Esophagus mucosa (tissue), 1 donor: ENCODE measurements at regions not wholly inside any gene's neighbourhood (a gene's known extent, or its start where the extent isn't known, plus 50 kb on each side); places are given as distances from the start of the nearest gene placed in this dataset.

Source experiments
- ATAC-seq: fragments of 200-7000 bp; cut with Tn5 transposase; one replicate; pipeline ENCODE4 v1.9.1; 2020
- donor health status: DM: yes; HTN: yes; CAD: no.

DNA sequence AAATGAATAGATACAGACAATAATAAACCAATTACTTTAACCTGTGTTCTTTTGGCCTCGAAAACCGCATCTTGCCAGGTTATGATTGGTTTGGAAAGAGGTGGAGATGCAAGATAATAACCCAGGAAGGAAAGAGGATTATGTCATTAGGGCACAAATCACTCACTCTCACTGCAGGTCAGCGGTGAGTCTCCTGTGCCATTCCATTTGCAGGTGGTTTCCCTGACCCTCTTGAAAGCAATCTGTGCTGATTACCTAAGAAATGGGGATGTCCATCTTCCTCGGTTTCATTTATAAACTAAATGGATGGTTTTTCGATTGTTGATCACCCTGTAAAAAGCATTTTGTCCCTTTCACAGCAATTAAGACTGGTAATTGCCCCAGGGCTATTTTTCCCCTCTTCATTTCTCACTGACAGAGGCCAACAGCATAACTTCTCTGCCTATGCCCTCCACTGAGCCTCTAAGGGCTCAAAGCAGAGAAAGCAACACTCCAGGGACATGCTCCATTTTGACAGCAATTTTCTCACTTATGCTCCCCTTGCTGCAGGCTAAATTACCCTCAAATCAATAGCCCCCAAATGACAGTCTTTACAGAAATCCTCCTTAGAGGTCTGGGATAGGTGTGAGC, 257.5 kb downstream of the IPMK start:
- no peak for ATAC-seq

DNA sequence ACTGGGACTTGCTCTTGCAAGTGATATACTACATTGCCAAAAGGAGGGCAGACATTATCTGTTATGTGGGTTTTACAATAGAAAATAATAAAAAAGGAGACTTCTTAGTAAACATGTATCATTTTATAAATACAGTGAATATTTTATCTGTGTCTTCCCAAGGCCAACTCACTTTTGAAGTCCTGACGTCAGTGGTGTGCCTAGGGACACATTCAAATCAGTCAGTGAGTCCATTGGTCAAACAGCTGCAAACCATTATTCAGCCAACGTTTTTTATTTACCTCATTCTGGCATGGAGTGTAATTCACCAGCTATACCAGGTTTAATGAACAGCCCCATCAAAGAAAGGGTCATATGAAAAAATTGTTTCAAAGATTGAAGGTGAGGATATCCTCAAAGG, 263.7 kb downstream of the IPMK start:
- no peak for ATAC-seq

DNA sequence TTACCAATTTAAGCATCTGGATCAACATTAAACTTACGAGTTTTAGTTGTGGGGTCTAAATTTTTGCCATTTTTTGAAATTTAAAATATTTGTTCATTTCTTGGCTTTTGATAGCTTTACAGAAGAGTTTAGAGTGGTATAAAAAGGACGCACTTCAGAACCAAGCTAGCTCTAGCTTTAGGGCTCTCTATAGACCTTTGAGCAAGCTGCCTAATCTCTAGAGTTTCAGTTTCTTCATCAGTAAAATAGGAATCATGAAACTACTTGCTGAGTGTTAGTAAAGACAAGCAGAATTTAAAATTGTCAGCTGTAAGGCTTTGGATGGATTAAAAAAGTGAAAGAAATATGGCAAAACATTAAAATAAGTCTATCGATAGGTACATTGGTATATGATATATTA, 266.5 kb downstream of the IPMK start:
- no peak for ATAC-seq

DNA sequence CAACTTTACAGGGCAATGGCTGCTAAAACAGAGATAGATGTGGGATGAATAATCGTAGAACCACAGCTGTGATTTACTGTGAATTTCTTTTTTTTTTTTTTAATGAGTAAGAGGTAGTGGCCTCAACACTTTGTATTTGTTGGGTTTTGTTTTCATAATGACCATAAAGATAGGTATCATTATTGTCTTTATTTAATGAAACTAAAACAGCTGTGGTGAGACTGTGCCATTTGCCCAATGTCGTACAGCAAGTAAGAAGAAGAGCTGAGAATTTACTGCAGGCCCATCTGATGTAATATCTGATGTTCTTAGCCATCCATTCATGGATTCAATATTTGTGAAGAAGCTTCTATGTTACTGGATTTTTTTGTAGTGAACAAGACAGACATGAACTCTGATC, 271.2 kb downstream of the IPMK start:
- no peak for ATAC-seq

DNA sequence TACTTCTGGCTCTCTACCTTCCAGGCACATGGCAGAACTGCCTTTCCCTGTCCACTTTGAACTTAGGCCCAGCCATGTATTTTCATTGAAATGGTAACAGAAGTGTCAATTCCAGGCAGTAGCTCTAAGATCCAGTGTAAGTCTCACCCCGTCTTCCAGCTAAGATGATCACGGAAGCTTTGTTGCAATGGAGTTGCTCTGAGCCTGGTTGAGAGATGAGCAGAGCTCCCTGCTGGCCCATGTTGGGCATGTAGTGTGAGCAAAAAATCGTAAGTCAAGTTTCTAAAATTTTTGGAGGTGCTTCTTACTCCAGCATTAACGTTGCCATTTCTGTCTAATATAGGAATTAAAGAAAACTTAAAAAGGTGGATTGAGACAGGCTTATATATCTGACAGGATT, 274.4 kb downstream of the IPMK start:
- no peak for ATAC-seq

DNA sequence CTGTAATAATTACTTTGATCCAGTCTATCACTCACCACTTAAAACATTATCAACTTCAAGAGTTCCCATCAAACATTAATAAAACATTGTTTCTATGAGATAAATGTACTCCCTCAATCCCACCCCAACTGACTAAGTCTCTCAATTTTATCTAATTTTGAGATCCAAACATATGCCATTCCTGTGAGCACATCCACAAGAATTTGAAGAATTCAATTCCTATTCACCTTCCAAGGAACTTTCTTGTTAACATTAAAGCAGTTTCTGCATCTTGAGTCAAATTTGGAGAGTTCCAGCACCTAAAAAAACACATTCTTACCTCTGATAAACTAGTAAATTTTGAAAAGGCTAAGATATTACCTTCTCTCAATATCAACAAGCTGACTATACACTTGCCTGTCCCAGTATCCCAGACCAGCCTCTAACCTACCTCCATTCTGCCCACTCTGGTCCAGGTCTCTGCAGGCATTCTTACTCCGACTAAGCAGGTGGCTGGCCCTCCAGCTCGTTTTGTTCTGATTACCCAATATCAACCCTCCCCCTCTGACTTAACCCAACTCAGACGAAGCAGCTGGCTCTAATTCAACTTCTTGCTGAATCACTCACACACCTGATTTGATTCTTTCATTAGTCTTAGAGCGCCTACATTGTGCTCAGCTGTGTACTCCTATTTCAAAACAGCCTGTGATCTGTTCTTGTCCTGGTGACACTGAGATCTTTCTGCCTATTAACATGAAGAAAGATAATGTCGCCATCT, 275.2 kb downstream of the IPMK start:
- no peak for ATAC-seq

DNA sequence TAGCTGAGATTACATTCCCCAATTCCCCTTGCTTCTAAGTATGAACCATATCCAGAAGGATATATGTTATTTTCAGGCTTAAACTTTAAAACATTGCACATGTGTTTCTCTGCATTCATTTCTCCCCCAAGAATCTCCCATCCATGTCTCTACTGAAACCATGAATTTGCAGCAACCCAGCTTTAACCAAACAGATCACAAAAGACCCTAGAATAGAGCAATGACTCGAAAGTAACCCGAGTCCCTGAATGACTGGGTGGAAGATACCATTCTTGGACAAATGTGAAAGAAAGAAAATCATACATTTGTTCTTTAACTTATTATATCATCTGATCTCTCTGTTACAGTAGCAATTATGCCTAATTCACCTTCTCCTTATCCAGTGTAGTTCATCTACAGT, 278.7 kb downstream of the IPMK start:
- no peak for ATAC-seq

DNA sequence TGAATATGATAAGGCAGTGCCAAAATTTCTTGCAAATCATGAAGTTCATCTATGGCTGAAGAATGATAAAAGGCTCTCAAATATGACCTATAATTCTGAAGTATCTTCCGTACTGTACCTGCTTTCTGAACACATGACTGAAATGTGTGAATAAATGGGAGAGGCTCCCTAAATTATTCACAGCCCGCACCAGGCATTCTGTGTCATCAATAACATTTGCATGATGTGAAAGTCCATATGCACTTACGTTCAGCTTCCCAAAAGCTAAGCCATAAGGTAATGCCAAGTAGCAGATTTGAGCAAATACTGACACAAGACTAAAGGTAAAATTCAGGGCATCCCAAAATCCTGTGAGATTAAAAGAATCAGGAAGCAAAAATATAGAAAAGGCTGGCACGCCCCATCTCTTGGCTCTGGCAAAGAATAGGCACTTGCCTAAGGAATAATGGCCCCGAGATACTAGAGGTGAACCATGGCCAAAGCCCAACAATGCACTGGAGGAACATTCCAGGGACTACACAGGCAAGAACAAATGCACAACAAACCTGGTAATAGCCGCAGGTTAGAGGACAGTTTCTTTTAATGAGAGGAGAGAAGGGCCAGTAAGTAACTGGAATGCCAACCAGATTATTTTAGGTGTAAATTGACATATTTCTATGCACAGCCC, 280.5 kb downstream of the IPMK start:
- no peak for ATAC-seq

DNA sequence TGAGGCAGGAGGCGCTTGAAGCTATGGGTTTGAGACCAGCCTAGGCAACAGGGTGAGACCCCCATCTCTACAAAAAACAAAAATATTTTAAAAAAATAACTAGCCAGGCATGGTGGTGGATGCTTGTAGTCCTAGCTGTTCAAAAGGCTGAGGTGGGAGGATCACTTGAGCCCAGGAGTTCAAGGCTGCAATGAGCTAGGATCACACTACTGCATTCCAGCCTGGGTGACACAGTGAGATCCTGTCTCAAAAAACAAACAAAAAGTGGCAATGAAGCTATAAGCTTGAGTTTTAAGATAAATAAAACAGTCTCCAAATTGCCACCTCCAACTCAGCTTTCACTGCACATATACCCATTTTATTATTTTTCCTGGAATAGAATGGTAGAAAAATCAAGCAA, 281.3 kb downstream of the IPMK start:
- ATAC-seq: no peak

DNA sequence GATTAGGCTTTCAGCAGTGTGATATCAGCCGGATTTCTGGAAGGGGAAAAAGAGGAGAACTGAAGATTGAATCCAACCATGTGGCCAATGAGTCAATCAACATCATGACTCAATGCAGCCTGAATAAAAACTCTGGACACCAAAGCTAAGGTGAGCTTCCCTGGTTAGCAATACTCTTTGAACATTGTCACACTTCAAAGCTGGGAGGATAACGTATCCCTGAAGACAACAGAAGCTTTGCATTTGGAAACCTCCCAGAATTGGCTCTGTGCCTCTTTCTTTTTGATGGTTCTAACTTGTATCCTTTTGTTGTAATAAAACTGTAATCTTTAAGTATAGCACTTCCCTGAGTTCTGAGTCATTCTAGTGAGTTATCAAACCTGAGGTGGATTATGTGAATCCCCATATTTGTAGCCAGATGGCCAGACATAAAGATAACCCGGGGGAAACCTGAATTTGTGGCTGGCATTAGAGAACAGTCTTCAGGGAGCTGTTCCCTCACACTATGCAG, 284.4 kb downstream of the IPMK start:
- ATAC-seq: no peak

DNA sequence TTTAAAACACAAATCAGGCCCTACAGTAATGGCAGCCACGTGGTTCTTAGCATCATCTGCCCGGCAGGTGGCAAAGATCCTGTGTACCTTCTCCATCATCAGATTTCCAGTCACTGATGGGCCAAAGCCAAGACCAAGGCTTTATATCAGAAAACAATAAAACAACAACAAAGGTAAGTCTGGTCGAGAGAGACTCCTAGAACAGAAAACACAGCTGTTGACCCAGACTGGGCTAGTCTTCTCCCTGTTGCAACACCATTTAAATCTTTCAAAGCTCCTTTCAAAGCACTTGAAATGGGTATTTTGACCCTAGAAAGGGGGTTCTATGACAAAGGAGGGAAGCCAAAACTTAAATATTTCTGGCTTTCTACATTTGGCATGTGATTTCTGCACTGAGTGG, 285.6 kb downstream of the IPMK start:
- ATAC-seq: no peak

DNA sequence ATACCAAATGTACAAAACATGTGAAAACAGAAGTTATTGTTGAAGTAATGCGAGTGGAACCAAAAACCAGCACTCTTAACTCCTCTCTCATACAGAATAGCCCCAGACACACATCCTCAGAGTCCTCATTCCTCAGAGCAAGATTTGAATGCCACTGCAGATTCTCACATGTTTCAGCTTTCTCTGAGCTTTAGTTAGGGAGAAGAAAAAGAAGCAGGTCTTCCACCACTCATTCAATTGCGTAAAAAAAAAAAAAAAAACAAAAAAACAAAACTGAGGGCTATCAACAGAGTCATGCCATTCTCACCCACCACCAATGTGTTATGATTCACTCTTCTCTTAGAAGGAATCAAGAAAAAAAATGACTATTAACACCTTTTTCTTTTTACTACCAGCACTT, 287.7 kb downstream of the IPMK start:
- no peak for ATAC-seq

DNA sequence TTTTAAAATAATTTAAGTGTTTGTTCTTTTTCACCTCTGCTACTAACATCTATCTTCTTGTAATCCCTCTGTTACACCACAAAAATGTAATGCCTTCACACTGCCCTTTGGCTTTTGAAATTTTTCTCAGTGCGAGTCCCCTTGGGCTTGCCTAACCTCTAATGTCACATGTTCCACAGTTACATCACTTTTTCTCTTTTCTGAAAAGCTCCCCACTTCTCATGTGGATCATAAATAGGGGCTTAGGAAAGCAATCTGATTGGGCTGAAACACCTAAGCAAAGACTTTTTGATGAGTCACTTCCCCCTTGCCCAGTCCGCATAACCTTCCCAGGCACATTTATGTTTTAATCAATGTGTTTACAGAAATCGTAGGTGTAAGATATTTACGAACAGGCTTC, 288.2 kb downstream of the IPMK start:
- no peak for ATAC-seq

DNA sequence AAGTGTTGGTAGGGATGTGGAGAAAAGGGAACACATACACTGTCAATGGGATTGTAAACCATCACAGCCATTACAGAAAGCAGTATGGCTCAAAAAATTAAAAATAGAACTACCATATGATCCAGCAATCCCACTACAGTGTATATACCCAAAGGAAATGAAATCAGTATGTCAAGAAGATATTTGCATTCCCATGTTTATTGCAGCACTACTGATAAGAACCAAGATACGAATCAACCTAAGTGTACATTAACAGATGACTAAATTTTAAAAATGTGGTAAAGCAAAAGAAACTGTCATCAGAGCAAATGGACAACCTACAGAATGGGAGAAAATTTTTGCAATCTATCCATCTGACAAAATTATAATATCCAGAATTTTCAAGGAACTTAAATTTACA, 290.4 kb downstream of the IPMK start:
- ATAC-seq: no peak

DNA sequence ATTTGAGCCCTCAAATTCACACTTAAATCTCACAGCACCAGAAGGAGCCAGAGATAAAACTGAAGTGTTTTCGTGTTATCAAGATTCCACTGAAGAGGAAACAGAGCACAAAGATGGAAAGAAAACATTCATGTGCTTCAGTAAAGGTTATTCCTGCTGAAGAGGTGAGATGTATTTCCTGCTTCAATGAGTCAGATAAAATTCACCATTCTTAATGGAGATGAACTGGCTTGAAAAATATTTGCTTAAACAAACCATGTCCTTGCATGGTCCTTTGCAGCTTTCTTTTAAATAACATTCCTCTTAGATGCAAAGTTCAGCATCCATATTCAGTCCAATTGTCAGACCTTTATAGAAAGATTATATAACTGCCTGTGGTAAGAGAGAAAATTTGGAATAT, 294.2 kb downstream of the IPMK start:
- no peak for ATAC-seq

DNA sequence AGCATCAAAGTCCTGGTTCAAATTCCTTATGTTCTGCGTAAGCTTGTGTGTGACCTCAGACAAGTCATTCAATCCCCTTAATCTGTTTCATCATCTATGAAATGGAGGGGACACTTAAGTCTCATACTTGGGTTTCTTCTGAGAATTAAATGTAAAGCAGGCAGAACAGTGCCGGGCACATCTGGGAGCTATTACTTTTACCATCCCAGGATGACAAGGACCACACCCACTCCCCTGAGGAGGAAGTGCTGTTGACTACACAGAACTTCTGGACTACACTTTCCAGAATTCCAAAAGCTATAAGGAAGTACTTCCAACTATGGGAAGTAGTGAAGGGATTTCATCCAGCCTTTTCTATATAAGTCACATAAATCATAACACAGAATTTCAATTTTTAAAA, 294.9 kb downstream of the IPMK start:
- no peak for ATAC-seq

DNA sequence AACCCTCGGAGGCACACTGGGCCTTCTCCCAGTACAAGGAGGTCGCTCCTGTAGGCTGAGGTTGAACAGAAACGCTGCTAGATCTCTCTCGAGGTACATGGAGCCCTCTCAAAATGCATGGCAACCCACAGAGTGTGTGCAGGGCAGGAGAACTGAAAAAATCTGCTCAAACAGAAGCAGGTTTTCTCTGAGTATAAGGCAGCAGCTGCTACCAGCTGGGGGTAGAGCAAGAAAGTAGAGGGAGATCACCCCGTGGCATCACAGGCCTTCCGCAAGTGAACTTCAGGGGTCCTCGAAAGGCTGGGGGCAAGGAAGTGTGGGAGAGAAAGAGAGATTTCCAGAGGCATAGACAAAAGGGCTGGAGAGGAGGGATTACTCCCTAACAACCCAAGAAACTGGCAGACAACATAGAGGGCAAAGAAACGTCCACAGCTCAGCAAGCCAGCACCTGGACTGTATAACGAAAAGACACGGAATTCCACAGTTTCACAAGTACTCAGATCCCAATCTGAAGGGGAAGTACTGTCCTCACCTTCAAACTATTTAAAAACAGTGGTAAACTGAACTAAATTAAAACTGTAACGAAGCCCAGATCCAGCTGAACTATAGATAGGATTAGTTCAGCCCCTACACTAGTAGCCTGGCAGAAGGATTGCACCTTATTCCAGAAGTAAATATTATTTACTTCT, 299.2 kb downstream of the IPMK start:
- no peak for ATAC-seq

DNA sequence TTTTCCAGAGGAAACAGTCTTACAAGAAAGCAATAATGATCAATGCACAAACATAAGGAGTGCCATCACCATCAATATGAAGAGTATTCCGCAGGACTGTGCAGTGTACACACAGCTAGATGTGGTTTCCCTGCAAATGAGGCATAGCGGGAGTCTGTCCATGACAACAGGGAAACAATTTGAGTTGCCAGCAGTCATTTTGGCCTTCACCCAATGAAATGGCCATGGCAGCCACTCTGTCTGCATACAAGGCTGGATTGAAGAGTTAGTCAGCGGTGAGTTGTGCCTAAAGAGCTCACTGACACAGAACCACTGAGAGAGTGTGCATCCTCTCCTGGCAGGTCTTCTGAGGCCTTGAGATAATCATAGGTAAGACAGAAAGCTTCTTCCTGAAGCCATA, 303.3 kb downstream of the IPMK start:
- ATAC-seq: no peak

DNA sequence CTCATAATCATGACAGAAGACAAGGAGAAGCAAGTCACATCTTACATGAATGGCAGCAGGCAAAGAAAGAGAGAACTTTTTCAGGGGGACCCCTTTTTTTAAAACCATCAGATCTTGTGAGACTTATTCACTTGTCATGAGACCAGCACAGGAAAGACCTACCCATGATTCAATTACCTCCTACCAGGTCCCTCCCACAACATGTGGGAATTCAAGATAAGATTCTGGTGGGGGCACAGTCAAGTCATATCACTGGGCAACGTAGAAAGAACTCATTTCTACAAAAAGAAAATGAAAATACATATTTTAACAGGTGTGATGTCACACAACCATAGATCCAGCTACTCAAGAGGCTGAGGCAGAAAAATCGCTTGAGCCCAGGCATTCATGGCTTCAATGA, 304.1 kb downstream of the IPMK start:
- no peak for ATAC-seq

DNA sequence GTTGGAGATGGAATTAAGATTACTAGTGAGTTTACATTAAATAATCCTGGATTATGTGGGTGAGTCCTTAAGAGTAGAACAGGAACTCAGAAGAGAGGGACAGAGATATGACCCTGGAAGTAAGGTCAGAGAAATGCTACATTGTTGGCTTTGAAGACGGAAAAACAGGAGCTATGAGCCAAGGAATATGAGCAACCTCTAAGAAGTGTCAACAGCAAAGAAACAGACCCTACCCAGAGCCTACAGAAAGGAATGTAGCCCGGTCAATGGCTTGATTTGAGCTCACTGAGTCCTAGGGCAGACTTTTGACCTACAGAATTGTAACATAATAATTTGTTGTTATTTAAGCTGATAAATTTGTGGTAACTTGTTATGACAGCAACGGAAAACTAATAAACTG, 304.9 kb downstream of the IPMK start:
- no peak for ATAC-seq

DNA sequence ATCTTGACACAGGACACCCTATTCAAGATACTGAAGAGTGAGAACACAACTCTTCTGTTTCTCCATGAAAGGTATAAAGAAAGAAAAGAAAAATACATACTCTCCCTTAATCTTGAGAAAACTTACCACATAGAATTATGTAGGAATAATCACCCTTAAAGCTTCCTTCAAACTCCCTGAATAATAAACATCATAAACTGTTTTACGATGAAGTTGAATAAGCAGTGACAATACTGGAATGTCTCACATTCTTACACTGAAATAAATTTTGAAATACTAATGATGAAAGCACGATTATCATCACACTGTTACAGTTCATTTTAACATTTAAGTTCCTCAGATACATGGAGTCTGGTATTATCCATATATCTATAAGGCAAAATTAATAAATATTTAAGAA, 306.2 kb downstream of the IPMK start:
- ATAC-seq: no peak

DNA sequence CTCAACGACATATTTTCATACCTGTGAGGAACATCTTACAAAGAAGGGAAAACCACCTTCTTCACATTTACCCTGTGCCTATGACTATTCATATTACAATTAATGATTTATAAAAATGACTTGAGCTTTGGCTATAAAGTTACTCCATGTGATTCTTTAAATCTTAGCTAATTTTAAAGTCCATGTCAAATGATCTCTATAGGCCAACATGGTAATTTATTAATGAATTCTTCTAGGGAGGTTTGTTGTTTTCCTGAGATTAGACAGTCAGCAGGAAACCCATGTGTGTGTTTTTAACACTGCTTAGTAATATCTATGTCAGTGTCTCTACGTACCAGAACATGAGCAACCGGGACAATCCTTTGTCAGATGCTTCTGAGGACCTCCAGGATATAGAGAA, 307.3 kb downstream of the IPMK start:
- ATAC-seq: no peak

DNA sequence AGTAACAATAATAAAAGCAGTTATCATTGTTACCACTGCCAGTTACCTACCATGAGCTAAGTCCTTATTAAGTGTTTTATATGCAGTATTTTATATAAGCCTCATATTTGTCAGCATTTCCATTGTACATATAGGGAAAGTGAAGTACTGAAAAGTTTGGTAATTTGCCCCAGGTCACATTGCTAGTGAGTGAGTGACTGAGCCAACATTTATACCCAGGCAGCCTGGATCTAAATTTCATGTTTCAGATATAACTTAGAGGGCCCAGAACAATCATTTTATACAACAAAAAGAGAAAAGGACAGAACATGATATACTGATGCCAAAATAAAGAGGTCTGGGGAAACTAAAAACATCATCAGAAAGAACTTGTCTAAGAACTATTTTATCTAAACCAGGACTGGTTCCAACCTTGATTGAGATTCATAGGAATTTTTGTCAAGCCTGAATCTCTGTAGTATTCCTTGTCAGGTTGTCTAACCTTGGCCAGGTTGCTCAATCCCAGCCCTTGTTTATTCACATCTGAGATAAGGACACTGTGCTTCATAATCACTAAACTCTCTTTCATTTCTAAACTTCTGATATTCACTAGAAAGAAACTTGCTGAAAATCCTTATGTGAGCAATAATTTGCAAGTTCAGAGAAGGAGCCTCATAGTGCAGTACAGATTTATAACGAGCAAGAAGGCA, 308.2 kb downstream of the IPMK start:
- ATAC-seq: no peak
